NCI-H2107 treated with DMSO at 0.1 percent for 48 hours (cell line): ENCODE measurements at regions not wholly inside any gene's neighbourhood (a gene's known extent, or its start where the extent isn't known, plus 50 kb on each side); places are given as distances from the start of the nearest gene placed in this dataset.
A peak's percentile ranks its signal among the peaks of the same experiment; 100 is the strongest.

Source experiments
- DNase-seq: peaks from one replicate; lab custom pipeline; 2025; ENCODE audit not compliant: unreplicated experiment; lab: John Stamatoyannopoulos, UW

DNA sequence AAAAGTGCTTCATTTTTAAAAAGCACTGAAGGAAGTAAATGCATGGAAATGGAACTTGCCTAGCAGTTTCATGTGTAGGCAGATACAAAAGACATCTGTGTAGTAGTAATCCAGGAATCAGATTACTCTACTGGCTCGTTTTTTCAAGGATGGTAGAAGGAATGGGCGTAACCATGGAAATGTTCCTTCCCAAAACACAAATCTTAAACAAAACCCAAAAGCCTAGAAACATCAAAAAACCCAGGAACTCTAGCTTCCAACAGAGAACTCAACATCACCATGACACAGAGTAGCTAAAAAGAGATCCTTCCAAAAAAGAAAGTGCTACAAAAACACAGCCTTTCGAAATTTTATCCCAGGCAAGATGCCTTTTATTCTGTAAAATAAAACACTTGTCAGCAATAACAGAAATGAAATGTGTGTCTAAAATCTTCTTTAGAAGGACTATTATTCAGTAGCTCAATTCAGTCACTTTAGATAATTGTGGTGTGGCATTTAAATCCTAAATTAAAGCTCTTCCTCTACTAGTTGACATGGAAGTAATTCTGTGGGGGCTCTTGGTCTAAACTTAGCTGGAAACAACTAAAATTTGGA is 81.7 kb downstream of the FAM217A start:
- no peak for DNase-seq

DNA sequence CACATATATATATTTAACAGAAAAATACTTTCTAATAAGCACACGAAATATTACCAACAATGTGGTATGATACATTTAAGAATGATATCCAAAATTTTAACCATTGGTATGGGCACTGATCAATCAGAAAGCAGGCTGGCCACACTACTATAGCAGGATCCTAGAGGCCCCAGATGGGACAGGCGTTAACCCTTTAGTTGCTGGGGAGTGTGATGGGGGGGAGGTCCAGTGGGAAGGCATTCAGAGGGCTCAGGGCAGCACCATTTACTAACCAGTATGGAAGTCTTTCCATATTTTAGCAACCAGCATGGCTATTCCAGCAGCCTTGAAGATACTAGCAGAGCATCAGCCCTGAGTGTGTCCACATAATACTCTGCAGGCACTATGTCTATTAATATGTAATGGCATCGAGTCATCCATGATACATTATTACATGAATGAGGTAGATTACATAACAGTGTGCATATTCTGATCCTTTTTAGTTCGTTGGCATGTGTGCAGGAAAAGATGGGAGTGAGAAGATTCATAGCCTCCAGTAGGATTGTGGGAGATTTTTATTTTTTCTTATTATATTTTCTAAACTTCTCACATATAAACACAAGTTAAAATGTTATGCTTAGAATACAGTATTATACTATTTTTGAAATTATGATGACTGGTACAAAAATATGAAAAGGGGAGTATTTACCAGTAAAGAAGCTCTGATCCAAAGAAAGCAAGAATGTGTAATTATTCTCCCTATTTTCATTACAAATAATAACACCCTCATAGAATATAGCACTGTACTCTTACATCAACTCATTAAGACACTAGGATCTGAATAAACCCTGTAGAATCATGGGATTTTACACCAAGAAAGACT is 78.9 kb downstream of the FAM217A start:
- DNase-seq = no peak

DNA sequence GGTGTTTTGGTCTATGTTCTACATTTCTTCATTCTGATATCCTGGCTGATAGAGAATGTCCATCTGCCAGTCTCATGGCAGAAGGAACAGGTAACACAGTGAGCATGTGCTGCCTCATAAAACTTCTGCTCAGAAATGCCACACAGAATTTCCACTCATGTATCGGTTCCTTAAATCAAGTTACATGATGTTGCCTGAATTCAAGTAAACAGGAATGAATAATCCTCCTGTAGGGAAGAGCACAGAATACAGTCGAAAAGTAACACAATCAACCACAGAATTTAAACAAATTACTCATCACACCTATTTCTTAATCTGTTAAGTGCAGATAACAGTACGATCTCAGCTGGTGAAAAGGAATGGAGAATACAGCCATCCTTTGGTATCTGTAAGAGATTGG is 74.7 kb downstream of the FAM217A start:
- no peak for DNase-seq

DNA sequence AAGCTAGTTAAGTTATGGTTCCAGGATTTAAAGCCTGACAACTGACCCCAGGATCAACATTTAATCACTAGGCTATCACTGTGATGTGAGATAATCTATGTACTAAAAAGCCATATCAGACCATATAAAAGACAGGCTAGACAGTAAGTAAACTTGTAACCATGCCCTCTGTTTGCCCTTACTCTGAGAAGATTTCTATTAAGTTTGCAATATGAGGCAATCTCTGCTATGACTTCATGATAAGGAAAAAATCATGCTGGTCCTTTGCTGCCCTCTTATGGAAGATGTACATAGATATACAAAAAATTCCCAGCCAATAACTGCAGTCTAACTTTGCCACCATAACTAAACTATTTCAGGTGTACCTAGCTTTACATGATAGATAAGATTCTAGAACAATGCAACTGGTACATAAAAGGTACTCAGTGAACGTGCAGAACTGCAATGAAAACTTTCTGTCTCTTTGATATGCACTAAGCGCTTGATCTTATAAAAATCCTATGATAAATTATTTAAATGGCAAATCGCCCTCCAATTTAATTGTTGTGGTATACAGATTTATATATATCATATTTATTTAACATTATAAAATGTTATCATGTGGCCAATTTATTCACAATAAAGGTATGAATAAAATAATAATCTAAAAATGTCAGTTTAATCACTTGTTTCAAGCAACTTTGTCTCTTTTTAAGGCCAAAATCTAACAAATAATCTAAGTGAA is 70.5 kb downstream of the FAM217A start:
- peak; percentile 38 for DNase-seq

DNA sequence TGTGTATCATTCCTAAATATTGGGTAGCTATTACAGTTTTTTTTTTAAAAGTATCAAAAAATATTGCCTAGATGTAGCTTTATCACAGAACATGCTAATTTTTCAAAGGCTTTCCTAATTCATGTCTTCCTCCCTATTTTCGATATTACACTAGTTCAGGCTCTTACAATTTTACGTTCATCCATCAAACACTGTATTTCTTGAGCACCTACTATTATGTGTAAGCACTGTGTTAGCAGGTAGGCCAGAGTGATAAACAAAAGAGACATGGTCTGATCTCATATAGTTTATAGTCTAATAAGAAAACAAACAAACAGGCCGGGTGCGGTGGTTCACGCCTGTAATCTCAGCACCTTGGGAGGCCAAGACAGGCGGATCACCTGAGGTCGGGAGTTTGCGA is 69.5 kb downstream of the FAM217A start:
- no peak for DNase-seq

DNA sequence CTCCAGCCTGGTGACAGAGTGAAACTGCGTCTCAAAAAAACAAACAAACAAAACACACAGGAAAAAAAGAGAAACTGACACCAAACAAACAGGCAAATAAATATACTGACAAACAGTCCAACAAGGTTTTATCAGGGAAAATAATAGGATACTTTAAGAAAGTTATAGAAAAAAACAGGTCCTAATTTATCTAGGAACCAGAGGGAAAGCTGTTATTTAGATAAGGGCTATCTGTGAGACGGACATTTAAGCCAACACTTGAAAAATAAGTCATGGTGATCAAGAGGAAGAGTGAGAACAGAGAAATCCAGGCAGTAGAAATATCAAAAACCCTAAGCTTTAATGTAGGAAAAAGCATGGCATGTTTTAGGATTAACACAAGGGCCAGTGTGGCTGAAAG is 68.9 kb downstream of the FAM217A start:
- no peak for DNase-seq

DNA sequence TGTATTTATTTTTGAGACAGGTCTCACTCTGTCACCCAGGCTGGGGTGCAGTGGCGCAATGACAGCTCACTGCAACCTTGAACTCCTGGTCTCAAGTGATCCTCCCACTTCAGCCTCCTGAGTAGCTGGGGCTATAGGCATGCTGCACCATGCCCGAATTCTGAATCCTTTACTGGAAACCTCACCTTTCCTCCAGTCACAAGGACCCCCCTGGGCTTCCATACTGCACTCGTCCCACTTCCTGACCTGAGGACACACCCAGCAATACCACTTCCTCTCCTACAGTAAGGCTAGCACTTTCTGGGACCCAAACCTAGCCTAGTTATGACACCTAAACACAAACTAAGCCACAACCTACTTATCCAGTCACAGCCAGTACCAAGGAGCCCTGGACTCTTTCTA is 68.2 kb downstream of the FAM217A start:
- no peak for DNase-seq

DNA sequence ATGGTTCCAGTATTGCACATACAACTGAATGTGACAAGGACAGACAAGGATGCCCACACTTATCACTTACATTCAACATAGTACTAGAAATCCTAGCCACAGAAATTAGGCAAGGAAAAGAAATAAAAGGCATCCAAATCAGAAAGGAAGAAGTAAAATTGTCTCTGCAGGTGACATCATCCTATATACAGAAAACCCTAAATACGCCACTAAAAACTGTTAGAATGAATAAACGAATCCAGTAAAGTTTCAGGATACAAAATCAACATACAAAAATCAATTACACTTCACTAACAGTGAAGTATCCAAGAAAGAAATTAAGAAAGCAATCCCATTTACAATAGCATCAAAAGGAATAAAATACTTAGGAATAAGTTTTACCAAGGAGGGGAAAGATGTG is 66.1 kb downstream of the FAM217A start:
- DNase-seq = no peak

DNA sequence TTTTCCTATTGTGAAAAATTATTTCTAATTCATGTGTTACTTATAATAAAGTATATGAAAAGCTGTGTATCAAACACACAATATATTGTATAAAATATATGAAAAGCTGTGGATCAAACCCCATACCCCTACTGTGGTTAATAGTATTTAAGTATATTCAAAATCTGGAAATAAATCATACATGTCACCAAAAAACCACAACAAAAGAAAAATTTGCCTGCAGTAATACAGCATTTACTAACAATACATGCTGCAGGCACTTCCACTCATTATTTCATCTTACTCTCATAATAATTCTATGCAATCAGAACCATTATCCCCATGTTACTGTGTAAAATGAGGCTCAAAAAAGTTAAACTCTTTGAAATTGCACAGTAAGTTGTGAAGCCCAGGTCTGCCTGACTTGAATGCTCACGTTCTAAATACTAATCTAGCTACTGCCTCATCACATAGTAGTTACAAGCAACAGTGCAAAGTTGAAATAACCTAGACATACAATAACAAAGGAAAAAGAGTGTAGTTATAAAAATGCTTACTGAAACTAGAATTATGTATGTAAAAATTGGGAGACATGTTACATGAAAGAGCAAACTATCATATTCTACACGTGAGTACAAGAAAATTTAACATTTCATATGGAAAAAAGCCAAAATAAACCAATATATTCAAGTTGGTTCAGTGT is 61.7 kb downstream of the FAM217A start:
- peak; percentile 23 for DNase-seq

DNA sequence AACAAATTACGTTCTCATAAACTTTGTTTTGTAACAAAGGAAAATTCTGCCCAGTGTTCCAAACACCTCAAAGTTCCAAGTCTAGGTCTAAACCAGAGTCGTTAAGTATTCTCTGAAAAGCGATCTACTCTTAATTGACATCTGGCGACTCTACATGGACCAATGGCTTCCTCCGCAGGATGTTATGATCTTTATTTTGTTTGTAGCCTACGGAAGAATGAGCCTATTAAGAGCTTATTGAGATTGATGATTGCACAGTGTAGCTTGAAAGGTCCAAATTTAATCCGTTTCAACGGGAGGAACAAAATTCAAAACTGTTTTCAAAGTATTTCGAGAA is 61.1 kb downstream of the FAM217A start:
- peak; percentile 35 for DNase-seq

DNA sequence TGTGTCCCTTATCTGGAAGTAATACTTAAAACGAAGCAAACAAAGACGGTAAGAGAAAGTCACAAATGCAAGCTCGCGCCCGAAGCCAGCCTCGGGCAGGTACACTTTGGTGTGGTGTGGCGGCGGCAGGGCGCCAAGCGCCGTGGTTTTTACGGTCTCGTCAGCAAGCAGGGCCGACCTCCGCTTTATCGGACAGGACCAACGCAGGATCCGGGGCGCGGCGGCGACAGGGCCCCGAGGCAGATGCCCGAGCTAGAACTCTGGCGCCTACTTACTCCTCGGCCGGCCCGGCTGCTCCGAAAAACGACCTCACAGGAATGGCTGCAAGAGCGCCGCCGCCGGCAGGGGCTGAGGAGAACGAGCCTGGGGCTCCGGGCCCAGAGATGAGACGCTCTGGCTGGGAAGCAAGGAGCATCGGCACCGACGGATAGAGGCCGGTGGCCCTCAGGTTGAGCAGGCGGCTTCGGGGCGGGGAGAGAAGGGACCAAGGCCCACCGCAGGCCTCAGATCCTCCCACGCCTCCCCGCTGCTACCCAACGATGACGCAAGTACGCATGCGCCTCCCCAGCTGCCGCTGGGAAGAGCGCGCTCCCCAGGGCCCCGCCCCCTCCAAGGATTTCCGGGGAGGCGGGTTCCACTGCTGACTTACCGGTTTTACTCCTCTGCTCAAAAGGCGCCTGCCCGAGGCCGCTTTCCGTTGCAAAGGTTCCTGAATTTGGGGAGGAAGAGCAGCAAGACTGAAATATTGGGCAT is 60.6 kb downstream of the FAM217A start:
- DNase-seq = peak; percentile 71
